ENCODE measurements at regions not wholly inside any gene's neighbourhood (a gene's known extent, or its start where the extent isn't known, plus 50 kb on each side); places are given as distances from the start of the nearest gene placed in this dataset.
"Not testable (repeated sequence)": the region's sequence is repeated elsewhere in the genome, so short reads cannot be mapped to it uniquely, and the experiment has no call there.

- not testable (repeated sequence) for TF ChIP-seq CTCF (IDR thresholded peaks at IDR 0.05; ENCODE audit: low read length); EZH2phosphoT487 (IDR thresholded peaks at IDR 0.05; ENCODE audit: low read length); EZH2 (optimal IDR thresholded peaks at IDR 0.05; ENCODE audit: low read depth, low read length)
These were observed 73.3 kb upstream of the FRMPD3 start for GRCh38 chrX:107376186-107376585.
